Mesothelial cell of epicardium (in vitro differentiated cells): ENCODE measurements at regions not wholly inside any gene's neighbourhood (a gene's known extent, or its start where the extent isn't known, plus 50 kb on each side); places are given as distances from the start of the nearest gene placed in this dataset.

ENCODE experiments used
- DNase-seq, 2 experiments: peaks; one replicate each; pipeline ENCODE4 v3.0.0; 2021; ENCODE audit warnings: low spot score in 2 of 2; ENCODE audit not compliant: unreplicated experiment in 2 of 2
- H3K27ac Mint-ChIP-seq: 2 replicates; pipeline ENCODE4 v1.8.0; 2021; ENCODE audit warnings: mixed read lengths
- H3K27me3 Mint-ChIP-seq: 2 replicates; pipeline ENCODE4 v1.8.0; 2021; ENCODE audit warnings: low read depth, mixed read lengths
- H3K36me3 Mint-ChIP-seq: 2 replicates; pipeline ENCODE4 v1.8.0; 2021; ENCODE audit warnings: mixed read lengths
- H3K4me1 Mint-ChIP-seq: 2 replicates; pipeline ENCODE4 v1.8.0; 2021; ENCODE audit warnings: mixed read lengths
- H3K4me3 Mint-ChIP-seq: 2 replicates; pipeline ENCODE4 v1.8.0; 2021; ENCODE audit warnings: mild to moderate bottlenecking, moderate library complexity, mixed read lengths
- H3K9me3 Mint-ChIP-seq: 2 replicates; pipeline ENCODE4 v1.8.0; 2021; ENCODE audit warnings: mixed read lengths
- CTCF ChIP-seq: fragments of 200-600 bp; sonication (generic); IDR thresholded peaks from one replicate; pipeline ENCODE4 v1.5.0; 2021; ENCODE audit warnings: antibody characterized with exemption; ENCODE audit not compliant: unreplicated experiment

DNA sequence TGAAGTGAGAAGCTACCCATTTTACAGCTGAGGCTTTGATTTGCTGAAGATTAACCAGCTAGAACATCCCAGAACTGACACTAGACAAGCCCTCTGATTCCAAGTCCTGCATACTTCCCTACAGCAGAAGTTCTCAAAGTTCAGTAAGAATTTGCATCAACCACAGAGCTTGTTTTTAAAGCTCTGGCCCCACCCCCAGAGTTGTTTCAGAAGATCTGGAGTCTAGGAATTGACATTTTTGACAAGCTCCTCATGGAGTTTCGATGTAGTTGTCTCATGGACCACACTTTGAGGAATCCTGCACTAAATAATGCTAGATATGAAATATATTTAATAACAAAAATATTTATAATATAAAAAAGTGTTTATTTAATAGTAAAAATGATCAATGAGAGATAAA is 120.3 kb upstream of the ADAMTS18 start:
- no peaks in the 10 kb centered on the region for H3K27me3 Mint-ChIP-seq
- H3K36me3 Mint-ChIP-seq, result no peaks in the 10 kb centered on the region
- no peak overlapping the region for H3K4me3 Mint-ChIP-seq
- TF ChIP-seq CTCF, result no peak
- no peak for DNase-seq
- H3K4me1 Mint-ChIP-seq, result peaks cover 34% of the 10 kb centered on the region
- no peaks in the 10 kb centered on the region for H3K9me3 Mint-ChIP-seq
- H3K27ac Mint-ChIP-seq, result no peak overlapping the region

DNA sequence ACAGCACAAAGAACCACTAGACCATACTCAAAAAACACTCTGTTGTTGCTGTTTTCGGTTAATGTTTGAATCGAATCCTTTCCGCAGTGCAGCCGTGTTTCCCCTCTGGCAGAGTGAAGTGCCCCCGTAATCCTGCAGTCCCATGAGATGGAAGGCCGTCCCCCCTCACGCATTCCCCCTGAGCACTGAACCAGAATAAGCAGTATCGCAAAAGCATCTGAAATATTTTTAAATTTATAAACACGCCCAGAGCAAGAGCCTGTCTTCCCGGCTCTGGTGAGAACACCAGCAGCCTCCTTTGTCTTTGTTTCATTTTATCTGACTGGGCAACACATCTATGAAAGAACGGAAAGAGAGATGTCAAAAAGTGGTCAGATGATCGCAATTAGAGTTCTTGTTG is 121.0 kb upstream of the ADAMTS18 start:
- no peak for TF ChIP-seq CTCF
- Mint-ChIP-seq H3K4me3 (no peak overlapping the region), H3K4me1 (peaks cover 36% of the 10 kb centered on the region), H3K36me3 (no peaks in the 10 kb centered on the region), H3K9me3 (no peaks in the 10 kb centered on the region), H3K27me3 (no peaks in the 10 kb centered on the region), H3K27ac (peak overlapping the region; percentile 71)
- DNase-seq, result no peak

- Mint-ChIP-seq H3K27ac (no peak overlapping the region), H3K9me3 (no peaks in the 10 kb centered on the region), H3K4me3 (no peak overlapping the region), H3K27me3 (no peaks in the 10 kb centered on the region), H3K4me1 (peaks cover 36% of the 10 kb centered on the region), H3K36me3 (no peaks in the 10 kb centered on the region)
- no peak for DNase-seq
- TF ChIP-seq CTCF, result no peak
Measured at GRCh38 chr16:77556201-77556873, 121.5 kb upstream of the ADAMTS18 start.

DNA sequence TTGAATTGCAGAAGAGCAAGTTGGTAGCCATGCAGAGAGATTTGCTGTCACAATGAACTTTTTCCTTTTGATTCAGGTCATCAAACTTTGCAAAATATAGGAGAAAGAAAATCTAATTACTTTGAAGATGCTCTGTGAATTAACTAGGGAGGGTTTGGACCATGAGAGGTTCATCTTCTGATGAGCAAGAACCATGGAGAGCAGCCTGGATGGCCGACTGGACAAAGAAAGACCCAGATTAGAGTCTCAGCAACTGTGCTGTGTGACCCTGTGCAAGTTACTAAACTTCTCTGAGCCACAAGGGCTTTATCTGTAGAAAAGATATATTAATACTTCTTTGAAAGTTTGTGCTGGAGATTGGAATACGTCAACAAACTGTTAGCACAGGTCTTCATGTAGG is 122.6 kb upstream of the ADAMTS18 start:
- no peak for TF ChIP-seq CTCF
- no peak for DNase-seq
- H3K9me3 Mint-ChIP-seq, result no peaks in the 10 kb centered on the region
- no peaks in the 10 kb centered on the region for H3K36me3 Mint-ChIP-seq
- H3K27ac Mint-ChIP-seq, result no peak overlapping the region
- H3K27me3 Mint-ChIP-seq, result no peaks in the 10 kb centered on the region
- peaks cover 33% of the 10 kb centered on the region for H3K4me1 Mint-ChIP-seq
- H3K4me3 Mint-ChIP-seq, result no peak overlapping the region

GRCh38 chr16:77558786-77559185 is 124.0 kb upstream of the ADAMTS18 start:
- H3K4me3 Mint-ChIP-seq, result no peak overlapping the region
- H3K27me3 Mint-ChIP-seq, result no peaks in the 10 kb centered on the region
- no peak for TF ChIP-seq CTCF
- H3K4me1 Mint-ChIP-seq, result peaks cover 18% of the 10 kb centered on the region
- H3K9me3 Mint-ChIP-seq, result no peaks in the 10 kb centered on the region
- no peaks in the 10 kb centered on the region for H3K36me3 Mint-ChIP-seq
- no peak for DNase-seq
- H3K27ac Mint-ChIP-seq, result no peak overlapping the region

DNA sequence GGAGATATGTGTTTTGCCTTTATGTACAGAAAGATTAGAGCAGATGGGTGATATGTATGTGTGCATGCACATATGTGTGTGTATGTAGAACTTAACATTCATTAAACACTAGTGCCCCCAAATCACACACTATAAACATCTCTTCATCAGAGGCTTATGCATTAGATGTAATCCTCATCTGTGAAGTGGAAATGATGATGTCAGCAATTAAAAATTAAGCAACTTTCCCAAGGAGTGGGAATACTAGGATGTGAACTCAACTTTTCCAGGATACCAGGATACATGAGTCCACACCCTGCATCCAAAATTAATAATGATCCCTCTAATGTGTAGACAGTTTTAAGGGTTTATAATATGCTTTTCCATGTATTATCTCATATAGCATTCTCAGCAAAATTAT is 127.7 kb upstream of the ADAMTS18 start:
- Mint-ChIP-seq H3K27ac (no peak overlapping the region), H3K36me3 (no peaks in the 10 kb centered on the region), H3K9me3 (peaks cover 5% of the 10 kb centered on the region), H3K4me1 (peaks cover 2% of the 10 kb centered on the region), H3K27me3 (no peaks in the 10 kb centered on the region), H3K4me3 (no peak overlapping the region)
- no peak for TF ChIP-seq CTCF
- no peak for DNase-seq
